Gastroesophageal sphincter (tissue), 4 donors: ENCODE measurements at regions not wholly inside any gene's neighbourhood (a gene's known extent, or its start where the extent isn't known, plus 50 kb on each side); places are given as distances from the start of the nearest gene placed in this dataset.
A peak's percentile ranks its signal among the peaks of the same experiment; 100 is the strongest.

Experiments used
- ATAC-seq: fragments of 150-250 bp; one replicate; pipeline ENCODE4 v1.9.1; 2016; ENCODE audit warnings: mild to moderate bottlenecking, moderate library complexity
- H3K27ac ChIP-seq, 4 donors: fragments of 200-600 bp; sonication (generic) in 3 of 4; 1 replicate in 3 of 4; 2 replicates in 1 of 4; pipeline ENCODE4 v1.5.1; 2016 to 2019
- H3K27me3 ChIP-seq: fragments of 200-600 bp; sonication (generic); one replicate; pipeline ENCODE4 v1.5.1; 2019
- H3K36me3 ChIP-seq, 2 donors: fragments of 200-600 bp; sonication (generic); one replicate each; pipeline ENCODE4 v1.5.1; 2019; ENCODE audit warnings: control low read depth in 1 of 2
- H3K4me1 ChIP-seq, 3 donors: fragments of 200-600 bp; sonication (generic); 1 replicate in 2 of 3; 2 replicates in 1 of 3; pipeline ENCODE4 v1.5.1; 2016 to 2019; ENCODE audit warnings: control low read depth in 2 of 3
- H3K4me3 ChIP-seq, 2 donors: fragments of 200-600 bp; sonication (generic); one replicate each; pipeline ENCODE4 v1.5.1; 2019; ENCODE audit warnings: mild to moderate bottlenecking in 1 of 2, moderate library complexity in 1 of 2
- H3K9me3 ChIP-seq, 3 donors: fragments of 200-600 bp; sonication (generic); one replicate each; pipeline ENCODE4 v1.5.1; 2017 to 2019; ENCODE audit warnings: control low read depth in 2 of 3
- CTCF ChIP-seq, 4 experiments: fragments of 200-600 bp in 2 of 4; fragments of 450-650 bp in 2 of 4; sonication (generic) in 1 of 4; IDR thresholded peaks; one replicate each; pipeline ENCODE4 v1.5.1; 2017 to 2019; ENCODE audit warnings: antibody characterized with exemption in 4 of 4, mild to moderate bottlenecking in 2 of 4, moderate library complexity in 2 of 4
- EP300 ChIP-seq: sonication (generic); formaldehyde crosslinking; IDR thresholded peaks from one replicate; pipeline ENCODE4 v1.6.1; 2017; ENCODE audit warnings: antibody characterized with exemption, mild to moderate bottlenecking
- POLR2A ChIP-seq, 2 donors: fragments of 450-650 bp; IDR thresholded peaks; one replicate each; pipeline ENCODE4 v1.6.1; 2017; ENCODE audit warnings: antibody characterized with exemption in 2 of 2, mild to moderate bottlenecking in 2 of 2, moderate library complexity in 1 of 2
- POLR2AphosphoS5 ChIP-seq: sonication (generic); formaldehyde crosslinking; IDR thresholded peaks from one replicate; pipeline ENCODE4 v1.6.1; 2017; ENCODE audit warnings: antibody characterized with exemption
- WGBS, 2 donors: methylation state at CpG; one replicate each; pipeline ENCODE4 v1.1.5; 2018; ENCODE audit warnings: low coverage in 1 of 2; 5-methylcytosine and 5-hydroxymethylcytosine counted together

GRCh38 chr2:4047961-4048891 lies 344.9 kb downstream of the DCDC2C start:
- Histone ChIP-seq H3K4me3 (no peak overlapping the region), H3K4me1 (no peaks in the 10 kb centered on the region), H3K9me3 (no peaks in the 10 kb centered on the region), H3K27ac (no peak overlapping the region), H3K27me3 (no peaks in the 10 kb centered on the region), H3K36me3 (no peaks in the 10 kb centered on the region)
- WGBS, 2 donors = 55 to 81% methylated on average over 7 to 9 of the region's 9 CpGs
- TF ChIP-seq POLR2AphosphoS5 = no peak
- TF ChIP-seq POLR2A (IDR thresholded peaks at IDR 0.05) = no peak
- TF ChIP-seq CTCF (IDR thresholded peaks at IDR 0.05) = no peak
- no peak for TF ChIP-seq EP300
- no peak for ATAC-seq

GRCh38 chr2:4049463-4049862 lies 346.1 kb downstream of the DCDC2C start:
- H3K27me3 ChIP-seq = no peaks in the 10 kb centered on the region
- no peak for ATAC-seq
- no peaks in the 10 kb centered on the region for H3K36me3 ChIP-seq
- H3K27ac ChIP-seq = no peak overlapping the region
- WGBS, 2 donors = 81 to 100% methylated on average over 1 to 3 of the region's 3 CpGs
- no peaks in the 10 kb centered on the region for H3K9me3 ChIP-seq
- no peak overlapping the region for H3K4me3 ChIP-seq
- no peaks in the 10 kb centered on the region for H3K4me1 ChIP-seq
- TF ChIP-seq POLR2A (IDR thresholded peaks at IDR 0.05) = no peak
- no peak for TF ChIP-seq POLR2AphosphoS5
- no peak for TF ChIP-seq CTCF (IDR thresholded peaks at IDR 0.05)
- no peak for TF ChIP-seq EP300

- TF ChIP-seq CTCF (IDR thresholded peaks at IDR 0.05) (peak in 1 of 4 experiments; percentile 9), POLR2A (IDR thresholded peaks at IDR 0.05) (no peak)
- 21 to 80% methylated on average over 1 to 7 of the region's 7 CpGs for WGBS, 2 donors
Measured at GRCh38 chr2:4053769-4054493, 350.6 kb downstream of the DCDC2C start.

GRCh38 chr2:4066217-4066616 lies 362.8 kb downstream of the DCDC2C start:
- TF ChIP-seq EP300 = no peak
- no peak for TF ChIP-seq CTCF (IDR thresholded peaks at IDR 0.05)
- TF ChIP-seq POLR2A (IDR thresholded peaks at IDR 0.05) = no peak
- TF ChIP-seq POLR2AphosphoS5 = no peak
- no peak overlapping the region for H3K4me3 ChIP-seq
- no peaks in the 10 kb centered on the region for H3K36me3 ChIP-seq
- no peaks in the 10 kb centered on the region for H3K9me3 ChIP-seq
- H3K27ac ChIP-seq = no peak overlapping the region
- no peaks in the 10 kb centered on the region for H3K4me1 ChIP-seq
- WGBS, 2 donors = 88 to 100% methylated on average over 3 to 4 of the region's 4 CpGs
- H3K27me3 ChIP-seq = peaks cover 7% of the 10 kb centered on the region
- no peak for ATAC-seq

More at GRCh38 chr2:4053769-4054493, 350.6 kb downstream of the DCDC2C start:
- H3K4me3 ChIP-seq = no peak overlapping the region
- H3K36me3 ChIP-seq = no peaks in the 10 kb centered on the region
- peaks cover 0 to 6% (median 0%) of the 10 kb centered on the region in 3 donors for H3K4me1 ChIP-seq
- no peak for ATAC-seq
- H3K27ac ChIP-seq = no peak overlapping the region
- no peaks in the 10 kb centered on the region for H3K9me3 ChIP-seq
- H3K27me3 ChIP-seq = peaks cover 11% of the 10 kb centered on the region
